TTC549 (cell line): ENCODE measurements at regions not wholly inside any gene's neighbourhood (a gene's known extent, or its start where the extent isn't known, plus 50 kb on each side); places are given as distances from the start of the nearest gene placed in this dataset.

Experiments
- FAIRE-seq: peaks from 2 replicates; lab custom pipeline; 2012; peaks lifted over from hg19 to GRCh38; lab: Jason Lieb, UNC

DNA sequence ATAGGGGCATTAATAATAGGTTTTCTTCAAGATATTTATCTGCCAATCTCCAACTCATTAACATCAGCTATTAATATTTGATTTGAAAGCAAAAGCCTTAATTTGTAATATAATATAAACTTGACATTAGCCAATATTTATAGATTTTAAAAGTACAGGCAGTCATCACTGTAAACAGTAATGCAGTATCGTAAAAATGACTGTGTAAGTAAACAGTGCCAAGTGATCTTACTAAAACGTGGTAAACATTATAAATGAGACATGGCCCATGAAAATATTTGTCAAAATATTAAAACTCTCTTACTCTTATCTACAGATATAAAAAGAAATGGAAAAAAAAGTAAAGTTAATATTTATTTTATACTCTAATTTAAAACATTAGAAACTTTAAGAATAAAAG, 101.6 kb upstream of the EPHA6 start:
- FAIRE-seq = no peak

DNA sequence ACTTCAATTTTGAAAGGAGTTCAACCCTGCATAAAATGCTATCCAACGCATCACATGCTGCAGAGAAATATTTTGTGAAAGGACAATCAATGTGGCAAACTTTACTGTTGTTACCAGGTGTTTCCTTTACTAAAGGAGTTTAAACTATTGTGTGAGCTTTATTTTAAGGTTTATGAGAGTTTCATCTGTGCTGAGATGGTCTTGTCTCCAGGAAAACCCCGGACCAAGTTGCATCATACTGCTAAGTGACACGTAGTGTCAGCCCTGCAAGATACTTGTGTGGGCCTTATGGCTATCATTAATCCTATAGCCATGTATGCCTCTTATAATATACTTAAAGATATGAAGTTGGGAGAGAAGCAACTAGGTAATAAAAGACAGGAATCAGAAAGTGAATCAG, 94.5 kb upstream of the EPHA6 start:
- FAIRE-seq = no peak

DNA sequence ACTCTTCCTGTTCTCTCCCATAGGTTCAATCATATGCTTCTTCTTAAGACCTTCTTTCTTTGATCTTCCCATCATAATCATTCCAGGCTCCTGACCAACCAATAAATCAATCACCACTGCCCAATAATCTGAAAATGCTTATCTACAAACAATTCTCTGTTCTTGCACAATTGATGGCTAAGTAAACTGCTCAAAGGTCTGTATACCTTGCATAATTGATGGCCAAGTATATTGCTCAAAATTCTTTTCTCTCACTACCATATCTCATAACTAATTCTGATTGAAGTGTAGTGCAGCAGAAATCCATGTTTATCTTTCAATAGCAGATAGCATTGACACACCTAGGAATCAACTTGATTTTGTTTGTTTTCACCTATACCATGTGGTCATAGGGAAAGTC, 83.4 kb upstream of the EPHA6 start:
- no peak for FAIRE-seq

DNA sequence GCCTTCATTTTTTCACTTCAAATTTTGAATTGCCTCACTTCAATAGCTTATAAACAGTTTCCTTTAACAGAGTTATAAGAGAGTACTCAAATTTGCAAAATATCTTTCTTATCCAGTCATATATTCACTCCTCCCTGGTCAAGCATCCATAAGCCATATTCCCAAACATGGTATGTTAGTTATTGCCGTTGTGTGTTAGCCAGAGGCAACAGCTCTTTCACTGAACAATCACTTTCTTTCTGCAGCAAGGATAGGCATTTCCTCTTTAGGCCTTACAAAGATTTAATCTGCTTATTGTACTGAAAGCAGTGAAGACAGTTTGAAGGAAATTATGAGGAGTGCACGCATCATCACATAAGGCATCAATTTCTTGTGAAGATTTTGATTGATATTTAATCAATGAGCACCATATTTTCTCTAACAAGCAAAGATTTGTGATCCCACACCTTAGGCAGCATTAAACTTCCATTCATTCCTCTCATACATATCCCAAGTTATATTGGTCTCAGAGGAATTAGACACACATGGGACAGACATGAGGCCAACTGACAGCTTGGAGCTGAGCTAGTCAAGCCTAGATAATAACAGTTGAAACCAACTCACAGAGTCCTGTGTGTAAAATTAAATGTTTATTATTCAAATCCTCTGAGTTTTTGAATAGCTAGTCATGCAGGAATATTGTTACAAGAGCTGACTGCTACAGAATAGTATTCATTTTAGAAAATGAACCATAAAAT, 80.0 kb upstream of the EPHA6 start:
- FAIRE-seq = no peak

DNA sequence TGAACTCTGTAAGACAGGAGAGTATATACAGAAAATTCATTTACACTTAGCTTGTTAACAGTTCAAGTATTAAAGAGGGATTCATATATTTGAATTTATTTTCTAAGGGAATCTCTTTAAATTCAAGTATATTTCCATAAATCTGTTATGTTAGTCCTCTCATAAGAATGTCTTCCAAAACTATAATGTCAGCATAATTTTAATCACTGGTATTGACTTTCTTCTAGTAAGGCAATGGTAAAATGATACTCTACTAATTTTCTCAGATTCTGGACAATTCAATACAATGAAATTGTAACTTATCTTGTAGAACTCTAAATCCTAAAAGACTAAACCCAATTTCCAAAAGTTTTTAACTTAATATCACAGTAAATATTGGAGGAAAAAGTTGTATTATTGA, 66.3 kb upstream of the EPHA6 start:
- no peak for FAIRE-seq

DNA sequence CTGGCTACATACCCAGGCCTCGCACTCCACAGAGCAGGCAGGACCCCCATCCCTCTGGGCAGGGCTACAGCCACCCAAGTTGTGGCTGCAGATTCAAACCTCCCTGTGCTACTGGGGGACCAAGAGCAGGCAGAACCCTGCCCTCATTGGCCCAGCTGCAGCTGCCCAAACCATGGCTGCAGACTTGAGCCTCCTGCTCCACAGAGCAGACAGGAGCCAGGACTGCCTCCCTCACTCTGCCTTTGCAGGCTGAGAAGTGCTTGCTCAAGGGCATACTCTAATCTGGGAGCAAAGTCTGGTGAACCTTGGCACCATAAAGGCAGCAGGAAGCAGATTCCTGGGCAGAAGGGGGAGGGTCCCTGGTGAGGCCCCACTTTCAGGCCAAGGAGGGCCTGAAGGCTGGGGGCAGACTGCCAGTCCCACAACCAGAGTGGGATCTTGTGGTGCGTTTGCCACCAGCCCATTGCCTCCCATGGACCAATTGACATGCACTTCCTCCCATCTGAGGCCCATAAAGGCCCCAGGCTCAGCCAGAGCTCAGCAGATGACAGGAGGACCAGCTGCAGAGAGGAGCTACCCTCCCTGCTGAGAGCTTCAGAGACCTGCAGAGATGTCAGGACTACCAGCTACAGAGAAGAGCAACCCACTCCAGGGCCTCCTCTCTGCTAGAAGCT, 64.2 kb upstream of the EPHA6 start:
- no peak for FAIRE-seq

DNA sequence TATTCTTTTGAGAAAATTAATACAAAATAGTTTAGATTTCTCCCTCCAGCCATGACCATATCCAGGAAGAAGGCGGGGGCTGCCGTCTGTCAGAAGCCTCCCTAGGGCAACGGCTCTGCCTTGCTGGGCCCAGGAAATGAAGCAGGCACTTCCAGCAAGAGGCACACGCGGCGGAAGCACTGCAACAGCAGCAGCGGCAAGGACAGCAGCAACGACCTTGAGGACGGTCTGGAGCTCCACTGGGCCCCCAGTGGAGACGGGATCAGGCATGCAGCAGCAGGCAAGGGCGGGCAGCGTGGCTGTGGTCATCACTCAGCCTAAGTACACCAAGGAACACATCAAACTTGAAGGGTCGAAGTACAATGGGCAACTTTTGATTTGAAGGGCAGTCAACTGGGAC, 61.3 kb upstream of the EPHA6 start:
- FAIRE-seq = no peak

DNA sequence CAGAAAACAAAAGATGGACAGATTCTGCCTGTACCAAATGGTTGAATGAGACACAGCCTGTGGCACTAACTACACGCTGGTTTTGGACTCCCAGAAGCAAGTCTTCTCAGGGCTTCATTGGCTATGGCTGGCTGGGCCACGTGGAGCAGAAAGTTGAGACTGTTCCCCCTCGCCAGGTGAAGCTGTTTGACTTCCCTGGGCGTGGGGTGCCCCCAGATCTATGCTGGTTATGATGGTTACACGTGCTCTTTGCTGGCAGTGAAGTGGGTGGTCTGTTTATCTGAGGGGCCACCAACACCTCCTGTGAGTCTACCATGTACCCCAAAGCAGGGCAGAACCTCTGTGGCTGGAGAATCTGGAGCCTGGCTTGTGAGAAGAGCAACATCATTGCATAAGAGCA, 60.3 kb upstream of the EPHA6 start:
- no peak for FAIRE-seq

DNA sequence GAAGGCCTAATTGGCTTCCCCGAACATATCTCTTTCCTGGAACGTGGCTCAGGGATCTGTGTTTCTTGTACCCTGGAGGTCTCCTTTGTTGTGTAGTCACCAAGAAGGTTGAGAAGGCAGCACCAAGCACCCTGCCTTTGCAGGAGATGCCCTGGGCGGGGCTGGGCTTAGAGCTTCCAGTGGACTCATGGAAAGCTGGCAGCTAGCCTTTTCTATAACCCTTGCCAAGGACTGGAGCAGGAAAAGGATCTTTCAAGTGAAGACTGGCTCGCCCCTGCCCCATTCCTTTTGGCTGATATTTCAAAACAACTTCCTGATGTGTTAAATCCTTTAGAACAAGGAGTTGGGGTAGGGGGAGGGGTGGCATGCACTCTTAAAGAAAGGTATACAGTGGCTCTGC, 58.9 kb upstream of the EPHA6 start:
- FAIRE-seq = no peak

DNA sequence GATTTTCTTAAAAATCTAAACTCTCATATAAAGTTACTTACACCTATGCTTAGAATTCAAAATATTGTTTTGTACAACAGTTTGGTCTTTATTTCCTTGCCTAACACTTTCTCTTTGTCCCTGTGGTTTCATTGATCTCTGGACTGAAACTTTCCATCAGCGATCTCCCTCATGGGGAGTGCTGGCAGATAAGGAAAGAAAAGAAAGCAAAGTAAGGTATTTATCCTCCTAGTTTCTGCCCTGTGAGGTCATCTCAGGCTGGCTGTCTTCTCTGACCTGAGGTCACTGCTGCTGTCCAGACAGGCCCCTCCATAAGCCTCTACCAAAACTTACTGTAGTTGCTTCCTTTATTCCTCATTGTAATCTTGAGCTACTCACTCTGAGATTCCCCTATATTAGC, 57.9 kb upstream of the EPHA6 start:
- FAIRE-seq = no peak

DNA sequence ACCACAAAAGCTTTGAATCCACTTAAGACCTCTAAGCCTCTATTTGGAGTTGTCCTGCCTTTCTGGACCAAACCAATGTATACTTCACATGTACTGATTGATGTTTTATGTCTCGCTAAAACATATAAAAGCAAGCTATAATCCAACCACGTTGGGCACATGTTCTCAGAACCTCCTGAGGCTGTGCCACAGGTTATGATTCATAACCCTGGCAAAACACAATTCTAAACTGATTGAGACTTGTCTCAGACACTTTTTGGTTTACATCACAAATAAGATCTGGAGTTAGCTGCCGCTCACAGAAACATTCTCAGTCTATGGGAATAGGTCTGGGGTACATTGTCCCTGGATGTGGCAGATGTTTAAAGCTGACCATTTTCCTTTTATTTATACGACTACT, 53.4 kb upstream of the EPHA6 start:
- FAIRE-seq = no peak
